ENCODE measurements at regions not wholly inside any gene's neighbourhood (a gene's known extent, or its start where the extent isn't known, plus 50 kb on each side); places are given as distances from the start of the nearest gene placed in this dataset.

- no peak for TF ChIP-seq CTCF (IDR thresholded peaks at IDR 0.05)
- ATAC-seq (no peak), DNase-seq (no peak)
- Histone ChIP-seq H3K27ac (no peak overlapping the region), H3K4me3 (no peak overlapping the region), H3K27me3 (peaks cover 0 to 46% (median 26%) of the 10 kb centered on the region in 7 donors), H3K36me3 (no peaks in the 10 kb centered on the region), H3K9me3 (no peaks in the 10 kb centered on the region), H3K4me1 (no peaks in the 10 kb centered on the region)
- WGBS, 2 donors, result 17 to 26% methylated on average over 3 of the region's 3 CpGs
- intact Hi-C loops (cut with DNase I), result no loop called here
Observed at GRCh38 chr16:55184619-55185018, 139.4 kb upstream of the IRX6 start.

GRCh38 chr16:55189224-55189623, 134.8 kb upstream of the IRX6 start:
- intact Hi-C loops (cut with DNase I), result no loop called here
- WGBS, 2 donors, result 62 to 70% methylated on average over 6 of the region's 6 CpGs

GRCh38 chr16:55189682-55190636, 134.0 kb upstream of the IRX6 start:
- Histone ChIP-seq H3K27ac (no peak overlapping the region), H3K4me1 (no peaks in the 10 kb centered on the region), H3K36me3 (no peaks in the 10 kb centered on the region), H3K27me3 (peaks cover 0 to 59% (median 26%) of the 10 kb centered on the region in 7 donors), H3K9me3 (peaks cover 0 to 11% (median 3%) of the 10 kb centered on the region in 11 donors), H3K4me3 (no peak overlapping the region)
- intact Hi-C loops (cut with DNase I), result no loop called here
- DNase-seq (no peak), ATAC-seq (no peak)
- TF ChIP-seq CTCF (IDR thresholded peaks at IDR 0.05), result no peak
- WGBS, 2 donors, result 48 to 57% methylated on average over 23 of the region's 23 CpGs

More at GRCh38 chr16:55189224-55189623, 134.8 kb upstream of the IRX6 start:
- no peak for TF ChIP-seq CTCF (IDR thresholded peaks at IDR 0.05)
- no peak for ATAC-seq
- no peak overlapping the region for H3K27ac ChIP-seq
- H3K36me3 ChIP-seq, result no peaks in the 10 kb centered on the region
- no peaks in the 10 kb centered on the region for H3K4me1 ChIP-seq
- no peak overlapping the region for H3K4me3 ChIP-seq
- DNase-seq, result no peak
- peaks cover 0 to 11% (median 3%) of the 10 kb centered on the region in 11 donors for H3K9me3 ChIP-seq
- H3K27me3 ChIP-seq, result peaks cover 0 to 60% (median 26%) of the 10 kb centered on the region in 7 donors

- Histone ChIP-seq H3K27ac (no peak overlapping the region), H3K36me3 (no peaks in the 10 kb centered on the region), H3K27me3 (peaks cover 0 to 39% (median 10%) of the 10 kb centered on the region in 7 donors), H3K4me1 (no peaks in the 10 kb centered on the region), H3K4me3 (no peak overlapping the region), H3K9me3 (peaks cover 0 to 11% (median 3%) of the 10 kb centered on the region in 11 donors)
- no peak for TF ChIP-seq CTCF (IDR thresholded peaks at IDR 0.05)
- no peak for ATAC-seq
- no peak for DNase-seq
- intact Hi-C loops (cut with DNase I), result no loop called here
Observed at GRCh38 chr16:55192734-55193133, 131.3 kb upstream of the IRX6 start.

All from heart right ventricle (tissue), 16 donors.